ENCODE measurements at regions not wholly inside any gene's neighbourhood (a gene's known extent, or its start where the extent isn't known, plus 50 kb on each side); places are given as distances from the start of the nearest gene placed in this dataset.

DNA sequence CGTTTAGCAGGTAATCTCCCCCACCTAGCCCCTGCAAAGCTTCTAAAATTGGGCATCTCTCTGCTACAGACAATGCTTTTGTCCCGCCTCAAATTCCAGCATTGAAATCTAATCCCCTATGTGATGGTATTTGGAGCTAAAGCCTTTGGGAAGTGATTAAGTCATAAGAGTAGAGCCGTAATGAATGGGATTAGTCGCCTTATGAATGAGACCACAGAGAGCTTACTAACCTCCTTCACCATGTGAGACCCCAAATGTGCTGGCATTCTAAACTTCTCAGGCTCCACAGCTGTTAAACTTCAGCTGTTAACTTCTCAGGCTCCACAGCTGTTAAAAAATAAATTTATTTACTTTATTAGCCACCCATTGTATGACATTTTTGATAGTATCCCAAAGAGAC lies 374.2 kb upstream of the BCHE start:
- Mint-ChIP-seq H3K27ac (ENCODE audit: low read depth, unreplicated experiment) (no peak overlapping the region), H3K36me3 (ENCODE audit: insufficient read depth, unreplicated experiment) (no peaks in the 10 kb centered on the region), H3K9me3 (ENCODE audit: unreplicated experiment) (no peaks in the 10 kb centered on the region), H3K4me1 (ENCODE audit: insufficient read depth, unreplicated experiment) (no peaks in the 10 kb centered on the region), H3K27me3 (ENCODE audit: insufficient read depth, unreplicated experiment) (no peaks in the 10 kb centered on the region), H3K4me3 (ENCODE audit: unreplicated experiment) (no peak overlapping the region)
- no TSS peak for BruUV-seq (replicated peaks)
- DNase-seq (ENCODE audit: unreplicated experiment) = no peak
- TF ChIP-seq, protein P1, sequence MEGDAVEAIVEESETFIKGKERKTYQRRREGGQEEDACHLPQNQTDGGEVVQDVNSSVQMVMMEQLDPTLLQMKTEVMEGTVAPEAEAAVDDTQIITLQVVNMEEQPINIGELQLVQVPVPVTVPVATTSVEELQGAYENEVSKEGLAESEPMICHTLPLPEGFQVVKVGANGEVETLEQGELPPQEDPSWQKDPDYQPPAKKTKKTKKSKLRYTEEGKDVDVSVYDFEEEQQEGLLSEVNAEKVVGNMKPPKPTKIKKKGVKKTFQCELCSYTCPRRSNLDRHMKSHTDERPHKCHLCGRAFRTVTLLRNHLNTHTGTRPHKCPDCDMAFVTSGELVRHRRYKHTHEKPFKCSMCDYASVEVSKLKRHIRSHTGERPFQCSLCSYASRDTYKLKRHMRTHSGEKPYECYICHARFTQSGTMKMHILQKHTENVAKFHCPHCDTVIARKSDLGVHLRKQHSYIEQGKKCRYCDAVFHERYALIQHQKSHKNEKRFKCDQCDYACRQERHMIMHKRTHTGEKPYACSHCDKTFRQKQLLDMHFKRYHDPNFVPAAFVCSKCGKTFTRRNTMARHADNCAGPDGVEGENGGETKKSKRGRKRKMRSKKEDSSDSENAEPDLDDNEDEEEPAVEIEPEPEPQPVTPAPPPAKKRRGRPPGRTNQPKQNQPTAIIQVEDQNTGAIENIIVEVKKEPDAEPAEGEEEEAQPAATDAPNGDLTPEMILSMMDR (IDR thresholded peaks at IDR 0.05; ENCODE audit: unreplicated experiment) = no peak
- intact Hi-C loops (cut with micrococcal nuclease) = no loop called here
- ChIA-PET CTCF (no interaction called here), POLR2A (no interaction called here)

- Mint-ChIP-seq H3K4me1 (ENCODE audit: insufficient read depth, unreplicated experiment) (no peaks in the 10 kb centered on the region), H3K9me3 (ENCODE audit: unreplicated experiment) (no peaks in the 10 kb centered on the region), H3K36me3 (ENCODE audit: insufficient read depth, unreplicated experiment) (no peaks in the 10 kb centered on the region), H3K4me3 (ENCODE audit: unreplicated experiment) (no peak overlapping the region), H3K27me3 (ENCODE audit: insufficient read depth, unreplicated experiment) (no peaks in the 10 kb centered on the region), H3K27ac (ENCODE audit: low read depth, unreplicated experiment) (no peak overlapping the region)
- POLR2A ChIA-PET = no interaction called here
- intact Hi-C loops (cut with micrococcal nuclease) = no loop called here
- no TSS peak for BruUV-seq (replicated peaks)
- TF ChIP-seq, protein P1 (IDR thresholded peaks at IDR 0.05; ENCODE audit: unreplicated experiment) = no peak
- CTCF ChIA-PET = no interaction called here
- DNase-seq (ENCODE audit: unreplicated experiment) = no peak
These were observed 372.5 kb upstream of the BCHE start for GRCh38 chr3:166209701-166210100.

DNA sequence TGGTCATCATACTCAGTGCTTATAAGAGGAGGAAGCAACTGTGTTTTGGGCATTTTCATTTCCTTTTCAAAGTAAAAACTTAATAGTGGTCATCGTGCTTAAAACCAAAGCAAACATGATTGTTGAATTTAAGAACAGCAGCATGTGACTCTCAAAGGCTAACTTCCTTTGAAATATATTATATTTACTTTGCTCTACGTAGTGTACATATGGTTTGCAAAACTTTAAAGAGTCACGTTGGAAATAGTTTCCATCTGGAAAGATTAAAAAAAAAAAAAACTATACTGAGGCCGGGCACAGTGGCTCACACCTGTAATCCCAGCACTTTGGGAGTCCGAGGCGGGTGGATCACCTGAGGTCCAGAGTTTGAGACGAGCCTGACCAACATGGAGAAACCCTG lies 367.9 kb upstream of the BCHE start:
- Mint-ChIP-seq H3K4me1 (ENCODE audit: insufficient read depth, unreplicated experiment) (no peaks in the 10 kb centered on the region), H3K4me3 (ENCODE audit: unreplicated experiment) (no peak overlapping the region), H3K36me3 (ENCODE audit: insufficient read depth, unreplicated experiment) (no peaks in the 10 kb centered on the region), H3K27me3 (ENCODE audit: insufficient read depth, unreplicated experiment) (no peaks in the 10 kb centered on the region), H3K9me3 (ENCODE audit: unreplicated experiment) (no peaks in the 10 kb centered on the region), H3K27ac (ENCODE audit: low read depth, unreplicated experiment) (no peak overlapping the region)
- BruUV-seq (replicated peaks) = no TSS peak
- intact Hi-C loops (cut with micrococcal nuclease) = no loop called here
- no peak for DNase-seq (ENCODE audit: unreplicated experiment)
- TF ChIP-seq, protein P1 (IDR thresholded peaks at IDR 0.05; ENCODE audit: unreplicated experiment) = no peak
- POLR2A ChIA-PET = no interaction called here
- CTCF ChIA-PET = no interaction called here

DNA sequence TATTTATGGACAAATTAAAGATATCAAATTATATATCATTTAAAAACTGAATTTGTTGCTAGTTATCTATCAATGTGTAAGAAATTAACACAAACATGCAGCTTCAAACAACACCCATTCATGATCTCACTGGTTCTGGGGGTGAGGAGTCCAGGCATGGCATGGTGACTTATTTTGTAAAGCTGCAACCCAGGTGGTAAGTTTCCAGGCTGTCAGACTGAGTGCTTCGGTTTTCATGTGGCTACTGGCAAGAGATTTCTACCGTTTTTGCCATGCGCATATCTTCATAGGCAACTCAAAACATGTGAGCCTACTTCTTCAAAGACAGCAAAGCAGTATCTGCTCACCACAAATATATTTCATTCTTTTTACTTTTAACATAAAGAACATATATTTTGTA lies 364.3 kb upstream of the BCHE start:
- intact Hi-C loops (cut with micrococcal nuclease) = no loop called here
- Mint-ChIP-seq H3K4me3 (ENCODE audit: unreplicated experiment) (no peak overlapping the region), H3K4me1 (ENCODE audit: insufficient read depth, unreplicated experiment) (no peaks in the 10 kb centered on the region), H3K9me3 (ENCODE audit: unreplicated experiment) (no peaks in the 10 kb centered on the region), H3K27me3 (ENCODE audit: insufficient read depth, unreplicated experiment) (no peaks in the 10 kb centered on the region), H3K27ac (ENCODE audit: low read depth, unreplicated experiment) (no peak overlapping the region), H3K36me3 (ENCODE audit: insufficient read depth, unreplicated experiment) (no peaks in the 10 kb centered on the region)
- TF ChIP-seq, protein P1 (IDR thresholded peaks at IDR 0.05; ENCODE audit: unreplicated experiment) = no peak
- no TSS peak for BruUV-seq (replicated peaks)
- ChIA-PET POLR2A (no interaction called here), CTCF (no interaction called here)
- no peak for DNase-seq (ENCODE audit: unreplicated experiment)
